NK-92 treated with Interleukin-12 subunit alpha and Interleukin-12 subunit beta, amount 100 ng/mL, for 24 hours (cell line): ENCODE measurements at regions not wholly inside any gene's neighbourhood (a gene's known extent, or its start where the extent isn't known, plus 50 kb on each side); places are given as distances from the start of the nearest gene placed in this dataset.
A peak's percentile ranks its signal among the peaks of the same experiment; 100 is the strongest.

Experiments used
- DNase-seq: peaks from one replicate; lab custom pipeline; 2025; lab: John Stamatoyannopoulos, UW

GRCh38 chr10:2949948-2950354 is 117.4 kb upstream of the PFKP start:
- DNase-seq, result no peak

- no peak for DNase-seq
These were observed 118.0 kb upstream of the PFKP start for GRCh38 chr10:2949221-2949947.

DNA sequence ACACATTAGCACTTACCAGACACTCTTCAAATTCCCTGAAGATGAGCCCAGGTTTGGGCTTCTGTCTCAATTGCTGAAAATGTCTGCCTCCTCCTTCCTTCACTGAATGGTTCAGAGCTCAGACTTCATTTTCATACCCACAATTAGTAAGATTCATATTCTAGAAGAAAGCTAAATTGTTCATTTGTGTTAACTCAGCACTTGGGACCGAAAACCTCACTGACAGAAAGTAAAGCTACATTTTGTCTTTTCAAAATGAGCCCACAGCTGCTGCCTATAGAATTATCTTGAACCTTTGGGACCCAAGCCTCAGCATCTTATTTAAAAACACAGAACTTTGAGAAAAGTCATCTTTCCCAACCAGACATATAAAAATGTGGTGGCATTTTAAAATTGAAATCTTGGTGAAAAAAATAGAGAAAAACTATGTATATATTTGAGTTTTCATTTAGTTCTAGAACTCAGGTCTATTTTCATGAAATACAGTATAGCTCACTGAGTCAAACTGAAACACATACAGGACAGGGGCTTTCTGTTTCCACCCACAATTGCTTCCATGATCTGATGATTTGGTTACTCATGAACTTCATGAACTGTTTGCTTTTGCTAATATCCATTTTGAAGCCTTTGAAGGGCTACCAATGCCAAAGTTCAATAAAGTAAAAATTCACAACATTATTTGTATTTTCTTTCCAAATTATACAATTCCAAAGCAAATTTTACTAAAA is 119.1 kb upstream of the PFKP start:
- no peak for DNase-seq

DNA sequence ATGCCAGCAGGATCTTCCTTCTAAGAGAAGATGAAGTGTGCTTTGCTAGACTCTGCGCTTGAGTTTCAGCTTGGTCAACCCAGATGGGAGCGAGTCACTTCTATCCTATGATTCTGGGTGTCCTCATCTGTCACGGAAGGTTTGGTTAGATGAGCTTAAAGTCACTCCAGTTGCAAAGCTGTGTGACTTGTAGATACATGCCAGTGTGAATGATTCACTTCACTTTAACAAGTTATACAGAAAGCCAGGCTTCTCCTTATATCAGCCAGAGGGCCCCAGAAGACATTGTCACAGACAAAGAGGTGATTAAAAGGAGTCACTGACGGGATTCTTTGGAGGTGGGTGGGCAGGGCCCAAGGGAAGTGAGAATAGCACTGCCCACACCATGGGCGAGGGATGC is 122.6 kb upstream of the PFKP start:
- no peak for DNase-seq

GRCh38 chr10:2943932-2944614 is 123.3 kb upstream of the PFKP start:
- DNase-seq, result no peak

GRCh38 chr10:2942938-2943337 is 124.4 kb upstream of the PFKP start:
- no peak for DNase-seq

DNA sequence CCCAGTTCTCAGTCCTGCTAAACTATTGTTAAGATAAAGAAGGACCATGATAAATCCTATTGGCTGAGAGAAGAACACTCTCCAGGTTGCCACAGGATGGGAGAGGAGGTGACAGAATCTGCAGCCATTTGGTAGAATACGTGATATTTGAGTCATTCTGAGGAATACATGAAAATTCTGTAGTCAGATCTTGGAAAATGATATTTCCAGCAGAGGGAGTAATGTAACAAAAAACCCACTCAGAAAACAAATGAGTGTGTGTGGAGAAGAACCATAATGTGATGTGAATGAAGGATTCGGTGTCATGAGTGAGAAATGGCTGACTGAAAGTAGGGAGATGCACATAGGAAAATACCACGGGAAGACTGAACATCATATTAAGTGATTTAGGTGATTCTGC is 128.5 kb upstream of the PFKP start:
- DNase-seq, result no peak

DNA sequence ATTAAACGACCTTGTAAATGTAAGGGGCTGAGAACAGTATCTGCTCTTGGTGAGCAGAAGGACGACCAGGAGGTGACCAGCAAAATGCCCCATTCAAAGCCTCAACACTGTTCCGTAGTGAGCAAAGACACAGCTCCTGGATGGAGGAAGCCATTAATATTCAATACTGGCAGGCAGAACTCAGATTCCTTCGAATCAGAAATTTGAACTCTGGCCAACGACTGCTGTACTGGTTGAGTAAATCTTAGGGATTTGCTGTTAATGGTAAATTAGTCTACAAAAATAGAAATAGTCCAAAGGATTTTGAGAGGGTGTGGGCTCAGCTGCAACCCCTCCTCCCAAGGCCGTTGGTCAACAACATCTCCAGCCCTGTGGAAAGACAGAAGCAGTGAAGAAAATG is 130.5 kb upstream of the PFKP start:
- no peak for DNase-seq

GRCh38 chr10:2935647-2936386 is 131.5 kb upstream of the PFKP start:
- DNase-seq, result no peak

DNA sequence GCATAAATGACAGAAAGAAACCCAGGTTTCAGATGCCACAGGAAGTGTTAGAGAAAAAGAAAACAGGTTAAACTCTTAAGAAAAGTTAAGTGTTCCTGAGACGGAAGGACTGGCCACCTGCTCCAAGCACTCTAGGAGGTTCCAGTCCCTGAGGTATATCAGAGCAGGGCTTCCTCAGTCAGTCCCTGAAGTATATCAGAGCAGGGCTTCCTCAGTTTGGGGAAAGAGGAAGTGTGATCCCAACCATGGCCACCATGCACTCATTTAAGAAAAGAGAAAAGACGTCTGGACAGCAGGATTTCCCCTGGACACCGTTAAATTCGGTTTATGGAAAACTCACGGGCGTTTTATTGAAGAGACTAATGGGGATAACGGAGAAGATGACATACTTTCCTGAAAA is 133.4 kb upstream of the PFKP start:
- no peak for DNase-seq

GRCh38 chr10:2933519-2933918 is 133.8 kb upstream of the PFKP start:
- DNase-seq, result no peak

- no peak for DNase-seq
These were observed 134.3 kb upstream of the PFKP start for GRCh38 chr10:2933071-2933470.

DNA sequence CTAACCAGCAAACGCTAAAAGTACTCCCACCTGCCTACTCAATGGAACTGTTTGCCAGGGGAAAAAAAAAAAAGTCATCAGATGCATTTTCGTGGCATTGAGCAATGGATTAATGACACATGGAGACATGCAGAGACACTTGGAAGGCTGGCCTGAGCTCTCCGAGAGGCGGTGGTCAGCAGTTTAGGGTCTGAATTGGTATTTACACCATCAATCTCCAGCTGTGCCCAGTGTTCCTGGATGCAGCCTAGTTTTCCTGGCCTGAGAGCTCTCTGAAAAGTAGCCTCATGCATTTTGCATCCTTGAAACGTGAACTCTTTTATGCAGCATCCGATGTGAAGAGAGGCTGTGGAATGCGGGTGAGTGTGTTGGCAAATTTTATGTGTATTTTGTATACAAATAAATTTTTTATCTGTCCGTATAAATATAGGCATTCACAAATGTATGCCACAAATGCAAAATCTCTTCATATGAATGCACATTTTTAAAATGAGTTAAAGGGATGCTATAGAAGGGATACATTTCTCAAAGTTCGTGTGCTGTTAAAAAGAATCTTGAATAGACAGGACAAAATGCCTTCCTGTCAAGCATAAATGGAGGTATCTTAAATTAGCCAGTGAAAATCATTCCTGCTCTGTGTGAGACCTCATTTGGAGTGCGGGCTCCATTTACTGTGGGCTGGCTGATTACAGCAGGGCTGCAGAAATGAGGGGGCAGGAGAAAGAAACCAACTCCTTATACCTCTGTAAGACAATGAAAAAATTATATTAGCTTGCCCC is 137.7 kb upstream of the PFKP start:
- DNase-seq, result no peak

GRCh38 chr10:2927958-2928840 is 139.1 kb upstream of the PFKP start:
- DNase-seq, result peak; percentile 31

DNA sequence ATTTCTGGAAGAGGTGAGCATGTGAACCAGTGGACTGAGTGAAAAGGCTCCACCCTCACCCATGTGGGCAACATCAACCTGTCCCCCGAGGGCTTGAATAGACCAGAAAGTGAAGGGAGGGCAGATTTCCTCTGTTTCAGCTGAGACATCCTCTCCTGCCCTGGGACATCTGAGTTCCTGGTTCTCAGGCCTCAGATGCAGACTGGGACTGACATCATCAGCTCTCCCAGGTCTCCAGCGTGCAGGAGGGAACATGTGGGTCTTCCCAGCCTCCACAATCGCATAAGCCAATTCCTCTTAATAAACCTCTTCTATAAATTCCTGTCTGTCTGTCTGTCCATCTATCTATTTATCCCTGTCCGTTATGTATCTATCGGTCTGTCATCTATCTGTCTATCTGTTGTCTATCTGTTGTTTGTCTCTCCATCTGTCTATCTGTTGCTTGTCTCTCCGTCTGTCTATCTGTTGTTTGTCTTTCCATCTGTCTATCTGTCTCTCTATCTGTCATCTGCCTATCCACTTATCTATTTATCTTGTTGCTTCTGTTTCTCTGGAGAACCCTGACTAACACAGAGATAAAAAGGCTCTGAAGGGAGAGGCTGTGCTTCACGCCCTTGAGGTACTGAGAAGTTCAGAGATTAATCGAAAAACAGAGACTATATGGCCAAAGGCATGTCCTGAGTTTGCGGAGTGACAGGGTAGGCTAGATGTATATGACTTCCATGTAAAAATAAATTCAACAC is 140.3 kb upstream of the PFKP start:
- no peak for DNase-seq

GRCh38 chr10:2925631-2926030 is 141.7 kb upstream of the PFKP start:
- DNase-seq, result no peak

DNA sequence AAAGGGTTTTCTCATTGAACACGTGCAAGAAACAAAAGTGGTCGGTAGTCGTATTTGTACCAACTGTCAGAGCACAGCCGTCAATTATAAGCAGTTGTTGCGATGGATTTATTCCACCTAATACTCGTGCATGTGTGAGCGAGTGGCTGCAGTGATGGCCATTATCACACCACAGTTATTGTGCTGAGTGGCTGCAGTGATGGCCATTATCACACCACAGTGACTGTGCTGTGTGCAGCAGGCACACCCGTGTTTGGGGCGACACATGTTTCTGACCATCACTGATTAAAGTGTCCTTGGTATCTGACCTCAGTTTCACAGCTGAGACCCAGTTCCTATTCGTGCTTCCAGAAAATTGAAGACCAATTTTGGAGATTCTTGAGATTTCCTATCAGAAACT is 142.9 kb upstream of the PFKP start:
- DNase-seq, result no peak

DNA sequence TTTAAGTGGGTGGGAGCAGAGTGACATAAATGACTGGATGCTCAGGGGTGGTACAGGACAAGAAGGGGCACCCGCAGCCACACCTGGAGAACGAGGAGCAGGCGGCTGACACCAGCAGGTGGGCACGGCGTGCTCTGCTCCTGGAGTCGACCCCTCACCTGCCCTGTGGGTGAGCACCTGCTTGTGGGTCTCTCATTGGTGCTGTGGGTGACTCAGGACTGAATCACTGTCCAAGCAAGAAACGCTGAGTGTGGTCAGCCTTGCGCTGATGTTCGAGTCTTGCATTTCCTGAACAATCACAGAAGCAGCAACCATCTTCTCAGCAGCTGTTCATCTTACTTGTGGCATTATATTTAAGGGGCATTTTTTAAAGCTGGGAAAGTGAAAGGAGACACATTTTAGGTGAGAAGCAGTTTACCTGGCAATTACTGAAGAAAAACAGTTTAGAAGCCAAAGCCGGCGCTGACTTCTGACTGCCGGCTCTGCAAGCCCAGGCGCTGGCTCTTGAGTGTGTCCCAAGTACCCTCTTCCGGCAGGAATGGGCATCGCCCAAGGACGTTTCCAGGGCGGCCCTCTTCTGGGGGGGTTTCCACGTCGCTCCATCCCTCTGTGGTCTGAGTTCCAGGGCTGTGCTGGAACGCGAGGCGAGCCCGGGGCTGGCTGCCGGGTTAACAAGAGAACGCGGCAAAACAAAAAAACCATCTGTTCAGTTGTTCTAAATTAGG is 145.2 kb upstream of the PFKP start:
- no peak for DNase-seq

GRCh38 chr10:2920637-2921036 is 146.7 kb upstream of the PFKP start:
- DNase-seq, result no peak
